ENCODE measurements at regions not wholly inside any gene's neighbourhood (a gene's known extent, or its start where the extent isn't known, plus 50 kb on each side); places are given as distances from the start of the nearest gene placed in this dataset.

DNA sequence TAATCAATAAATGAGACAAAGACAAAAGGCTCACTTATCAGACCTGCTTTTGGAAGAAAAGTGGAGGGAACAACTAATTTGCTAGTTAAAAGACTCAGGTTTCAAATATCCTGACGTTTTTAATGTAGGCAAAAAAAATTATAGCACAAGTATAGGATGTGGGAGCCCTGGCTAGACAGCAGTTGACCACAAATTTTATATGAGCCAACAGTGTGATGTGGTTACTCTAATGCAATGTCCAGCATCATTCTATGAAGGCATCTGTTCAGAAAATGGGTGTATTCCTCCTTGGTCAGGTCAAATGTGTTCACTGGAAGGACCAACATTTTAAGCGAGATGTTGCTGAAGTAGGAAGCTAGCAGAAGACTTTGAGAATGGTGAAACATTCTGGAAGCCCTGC lies 237.4 kb downstream of the MAP2K6 start:
- TF ChIP-seq, protein P1, sequence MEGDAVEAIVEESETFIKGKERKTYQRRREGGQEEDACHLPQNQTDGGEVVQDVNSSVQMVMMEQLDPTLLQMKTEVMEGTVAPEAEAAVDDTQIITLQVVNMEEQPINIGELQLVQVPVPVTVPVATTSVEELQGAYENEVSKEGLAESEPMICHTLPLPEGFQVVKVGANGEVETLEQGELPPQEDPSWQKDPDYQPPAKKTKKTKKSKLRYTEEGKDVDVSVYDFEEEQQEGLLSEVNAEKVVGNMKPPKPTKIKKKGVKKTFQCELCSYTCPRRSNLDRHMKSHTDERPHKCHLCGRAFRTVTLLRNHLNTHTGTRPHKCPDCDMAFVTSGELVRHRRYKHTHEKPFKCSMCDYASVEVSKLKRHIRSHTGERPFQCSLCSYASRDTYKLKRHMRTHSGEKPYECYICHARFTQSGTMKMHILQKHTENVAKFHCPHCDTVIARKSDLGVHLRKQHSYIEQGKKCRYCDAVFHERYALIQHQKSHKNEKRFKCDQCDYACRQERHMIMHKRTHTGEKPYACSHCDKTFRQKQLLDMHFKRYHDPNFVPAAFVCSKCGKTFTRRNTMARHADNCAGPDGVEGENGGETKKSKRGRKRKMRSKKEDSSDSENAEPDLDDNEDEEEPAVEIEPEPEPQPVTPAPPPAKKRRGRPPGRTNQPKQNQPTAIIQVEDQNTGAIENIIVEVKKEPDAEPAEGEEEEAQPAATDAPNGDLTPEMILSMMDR (IDR thresholded peaks at IDR 0.05; ENCODE audit: insufficient read depth, low read length, missing control alignments) = no peak

DNA sequence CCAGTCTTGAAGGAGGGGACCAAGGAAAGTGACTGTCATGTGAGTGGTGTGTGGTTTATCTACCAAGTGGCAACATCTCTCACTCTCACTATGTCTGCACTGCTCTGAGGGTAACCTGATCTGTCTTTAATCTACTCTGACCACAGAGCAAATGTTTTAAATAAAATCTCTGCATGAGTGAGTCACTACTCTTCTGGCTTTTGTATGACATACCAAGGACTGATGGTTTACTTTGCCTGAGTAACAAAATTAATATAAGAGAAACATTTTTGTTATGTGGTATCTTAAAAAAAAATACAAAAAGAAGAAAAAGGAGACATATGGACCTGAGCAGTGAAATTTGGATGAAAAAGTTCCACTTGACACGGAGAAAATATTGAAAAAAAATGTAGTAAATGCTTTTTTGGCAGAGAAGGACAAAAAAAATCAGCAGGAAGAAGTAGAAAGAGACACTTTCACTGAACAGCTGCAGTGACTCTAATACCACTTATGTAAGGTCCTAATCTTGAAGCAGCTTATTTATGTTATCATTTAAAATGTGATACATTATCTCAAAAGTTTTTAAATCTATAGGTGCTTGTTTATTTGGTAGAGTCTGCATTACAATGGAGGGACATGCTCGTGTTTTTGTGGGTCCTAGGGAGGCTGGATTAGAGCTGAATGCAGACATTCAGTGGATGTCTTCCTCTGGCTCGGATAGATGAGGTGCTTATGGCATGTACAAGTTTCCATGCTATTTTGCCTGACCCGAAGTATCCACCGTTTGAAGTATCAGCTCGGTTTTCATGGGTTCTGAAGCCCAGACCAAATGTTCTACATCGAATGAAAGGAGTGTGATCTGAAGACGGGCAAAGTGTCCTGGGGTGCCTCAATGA lies 240.7 kb downstream of the MAP2K6 start:
- TF ChIP-seq, protein P1 (IDR thresholded peaks at IDR 0.05; ENCODE audit: insufficient read depth, low read length, missing control alignments) = no peak
- H3K4me3 ChIP-seq (ENCODE audit: low read depth, low read length) = no peak overlapping the region
- peak; percentile 59 for DNase-seq (ENCODE audit: low read depth, low spot score)
- ChIA-PET POLR2A (no interaction called here), CTCF (interaction anchor here (1.6 to 1.8 kb wide), 2 partner anchors 46 to 86 kb away, joined by 4 to 6 read pairs; no protein-coding TSS in a partner anchor)

More for the DNA sequence above, 237.4 kb downstream of the MAP2K6 start:
- POLR2A ChIA-PET = no interaction called here
- DNase-seq (ENCODE audit: low read depth, low spot score) = no peak
- no peak overlapping the region for H3K4me3 ChIP-seq (ENCODE audit: low read depth, low read length)
- CTCF ChIA-PET = no interaction called here

DNA sequence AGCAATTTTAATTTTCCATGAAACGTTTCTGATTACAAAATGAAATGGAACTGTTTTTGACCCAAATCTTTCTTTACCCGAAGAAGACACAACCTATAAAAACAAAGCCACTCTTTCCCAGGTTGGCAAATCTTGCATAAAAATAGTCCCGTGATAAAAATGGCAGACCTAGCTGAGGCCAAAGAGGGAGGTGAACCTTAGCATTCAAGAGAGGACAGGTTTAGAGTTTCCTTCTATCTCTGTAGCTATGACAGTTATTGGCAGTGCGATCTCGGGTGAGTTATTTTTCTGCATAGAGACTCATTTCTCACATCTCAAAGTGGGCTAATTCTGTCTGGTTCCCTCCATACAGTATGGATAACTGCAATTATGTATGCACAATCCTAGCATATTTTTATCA lies 241.4 kb downstream of the MAP2K6 start:
- H3K4me3 ChIP-seq (ENCODE audit: low read depth, low read length) = no peak overlapping the region
- DNase-seq (ENCODE audit: low read depth, low spot score) = no peak
- POLR2A ChIA-PET = no interaction called here
- TF ChIP-seq, protein P1 (IDR thresholded peaks at IDR 0.05; ENCODE audit: insufficient read depth, low read length, missing control alignments) = no peak
- CTCF ChIA-PET = interaction anchor here (1.2 to 1.8 kb wide), 3 partner anchors 47 to 87 kb away, joined by 3 to 6 read pairs (median 4); no protein-coding TSS in a partner anchor

DNA sequence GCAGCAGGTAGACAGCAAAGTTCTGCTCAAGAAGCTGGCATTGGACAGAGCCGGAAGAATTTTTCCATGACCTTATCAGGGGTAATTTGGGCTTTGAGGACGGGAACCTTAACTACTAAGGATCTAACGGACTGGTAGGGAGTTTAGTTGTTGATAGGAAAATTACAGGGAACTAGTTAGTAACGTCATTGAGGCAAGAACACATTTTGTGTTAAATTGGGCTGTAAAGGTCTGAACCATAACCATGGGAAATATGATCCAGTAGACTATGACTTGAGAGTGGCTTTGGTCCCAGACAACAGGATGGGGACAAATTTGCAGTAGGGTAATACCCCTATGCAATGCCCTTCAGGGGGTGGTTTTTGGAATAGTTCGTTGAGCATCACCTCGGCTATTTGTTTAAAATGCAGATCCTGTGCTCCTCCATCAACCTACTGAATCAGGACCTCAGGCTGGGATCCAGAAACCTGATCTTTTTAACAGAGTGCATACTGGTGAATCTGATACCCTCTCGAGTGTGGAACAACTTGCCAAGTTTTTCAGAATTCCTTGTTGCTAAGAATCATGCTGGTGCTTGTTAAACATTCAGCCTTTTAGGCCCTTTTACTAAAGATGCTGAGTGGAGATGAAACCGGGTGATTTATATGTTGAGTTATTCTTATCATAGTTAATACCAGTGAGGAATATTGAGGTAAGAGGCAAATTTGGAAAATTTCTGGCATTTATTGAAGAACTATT lies 255.1 kb downstream of the MAP2K6 start:
- no peak overlapping the region for H3K4me3 ChIP-seq (ENCODE audit: low read depth, low read length)
- TF ChIP-seq, protein P1 (IDR thresholded peaks at IDR 0.05; ENCODE audit: insufficient read depth, low read length, missing control alignments) = no peak
- CTCF ChIA-PET = no interaction called here
- no peak for DNase-seq (ENCODE audit: low read depth, low spot score)
- POLR2A ChIA-PET = no interaction called here

DNA sequence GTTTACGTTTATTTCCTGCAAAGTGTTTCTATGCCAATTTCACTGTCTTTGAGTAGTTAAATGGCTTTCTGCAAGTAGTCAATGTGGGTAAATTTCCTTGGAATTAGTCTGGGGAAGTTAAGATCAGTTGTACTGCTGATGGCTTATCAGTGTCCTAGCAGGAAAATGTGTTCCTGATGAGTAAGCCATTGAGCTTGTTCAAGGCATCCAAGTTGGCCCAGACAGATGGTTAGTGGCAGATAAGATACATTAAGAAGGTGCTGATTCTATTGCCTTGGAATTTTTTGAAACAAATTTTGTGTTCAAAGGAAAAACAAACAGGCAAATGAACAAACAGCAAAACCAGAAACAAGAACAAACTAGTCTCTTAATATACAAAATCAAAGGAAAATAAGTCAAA lies 258.4 kb downstream of the MAP2K6 start:
- CTCF ChIA-PET = no interaction called here
- POLR2A ChIA-PET = no interaction called here
- TF ChIP-seq, protein P1 (IDR thresholded peaks at IDR 0.05; ENCODE audit: insufficient read depth, low read length, missing control alignments) = no peak

DNA sequence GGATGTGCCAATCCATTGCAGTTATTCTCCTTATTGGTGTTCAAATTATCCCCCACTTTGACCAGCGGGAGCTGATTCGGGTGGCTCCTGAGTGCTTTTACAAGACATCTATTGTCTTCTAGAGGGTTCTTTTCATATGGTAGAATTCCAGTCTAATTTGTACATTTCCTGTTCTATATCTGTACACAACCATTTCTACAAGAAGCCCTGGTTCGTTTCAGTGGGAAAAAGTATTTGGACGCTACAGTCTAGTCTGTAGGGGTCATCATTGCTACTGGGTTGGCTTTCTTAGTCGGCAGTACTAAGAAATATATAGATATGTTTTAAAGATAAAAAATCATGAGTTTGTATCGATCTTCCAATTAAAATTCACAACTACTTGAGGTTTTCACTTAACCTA lies 262.6 kb downstream of the MAP2K6 start:
- TF ChIP-seq, protein P1 (IDR thresholded peaks at IDR 0.05; ENCODE audit: insufficient read depth, low read length, missing control alignments) = no peak
- POLR2A ChIA-PET = no interaction called here
- CTCF ChIA-PET = interaction anchor here (1.4 kb wide), 1 partner anchor 69 kb away, joined by 3 read pairs; no protein-coding TSS in a partner anchor
- no peak for DNase-seq (ENCODE audit: low read depth, low spot score)
- H3K4me3 ChIP-seq (ENCODE audit: low read depth, low read length) = no peak overlapping the region

More for the DNA sequence above, 258.4 kb downstream of the MAP2K6 start:
- no peak overlapping the region for H3K4me3 ChIP-seq (ENCODE audit: low read depth, low read length)
- DNase-seq (ENCODE audit: low read depth, low spot score) = peak; percentile 52

Data from AG04449 (cell line).